ENCODE measurements at regions not wholly inside any gene's neighbourhood (a gene's known extent, or its start where the extent isn't known, plus 50 kb on each side); places are given as distances from the start of the nearest gene placed in this dataset.

DNA sequence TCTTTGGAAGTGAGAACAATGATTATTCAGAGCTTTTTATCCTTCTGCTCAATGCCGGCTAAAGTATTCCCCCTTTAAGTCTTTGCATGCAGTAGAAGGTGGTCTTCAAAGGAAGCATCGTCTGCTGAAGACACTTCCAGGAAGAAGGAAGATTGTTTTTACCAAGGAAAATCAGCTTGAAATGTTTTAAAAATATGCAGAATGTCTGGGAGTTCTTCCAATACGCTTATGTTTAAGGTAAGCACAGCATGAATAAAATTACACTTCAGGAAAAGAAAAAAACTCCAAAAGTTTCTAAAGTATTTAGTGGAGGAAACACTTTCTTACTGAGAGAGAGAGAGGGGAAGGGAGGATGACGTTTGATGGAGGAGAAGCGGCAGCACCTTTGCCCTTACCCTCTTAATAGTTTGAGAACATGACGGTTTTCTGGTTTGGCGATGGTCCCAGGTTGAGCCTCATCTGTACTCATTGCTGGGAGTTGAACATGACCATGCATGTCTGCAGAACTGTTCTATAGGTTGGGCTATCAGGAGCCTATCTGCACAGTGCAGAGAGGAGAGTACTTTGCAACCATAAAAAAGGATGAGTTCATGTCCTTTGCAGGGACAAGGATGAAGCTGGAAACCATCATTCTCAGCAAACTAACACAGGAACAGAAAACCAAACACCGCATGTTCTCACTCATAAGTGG, 338.1 kb downstream of the ACTR3B start:
- Histone ChIP-seq H3K9ac (no peak overlapping the region), H3F3A (ENCODE audit: low read depth) (no peaks in the 10 kb centered on the region), H3K9me3 (ENCODE audit: low read depth) (peaks cover 6% of the 10 kb centered on the region), H4K20me1 (ENCODE audit: low read depth) (no peaks in the 10 kb centered on the region), H2AFZ (replicated peaks) (no peak overlapping the region), H3K79me2 (ENCODE audit: low read depth) (no peaks in the 10 kb centered on the region), H3K4me1 (no peaks in the 10 kb centered on the region), H3K36me3 (no peaks in the 10 kb centered on the region), H3K27me3 (no peaks in the 10 kb centered on the region), H3K4me3 (no peak overlapping the region), H3K4me2 (no peak overlapping the region), H3K27ac (no peak overlapping the region)
- Mint-ChIP-seq H3K27ac (no peak overlapping the region), H3K27me3 (ENCODE audit: insufficient read depth, low read depth) (no peaks in the 10 kb centered on the region), H3K9me3 (peaks cover 2% of the 10 kb centered on the region), H3K36me3 (no peaks in the 10 kb centered on the region), H3K4me3 (no peak overlapping the region), H3K4me1 (no peaks in the 10 kb centered on the region)
- no peak for DNase-seq (ENCODE audit: low spot score)
- TF ChIP-seq EZH2 (IDR thresholded peaks at IDR 0.05) (no peak), EZH2phosphoT487 (IDR thresholded peaks at IDR 0.05) (no peak)
- TF ChIP-seq, protein P1, sequence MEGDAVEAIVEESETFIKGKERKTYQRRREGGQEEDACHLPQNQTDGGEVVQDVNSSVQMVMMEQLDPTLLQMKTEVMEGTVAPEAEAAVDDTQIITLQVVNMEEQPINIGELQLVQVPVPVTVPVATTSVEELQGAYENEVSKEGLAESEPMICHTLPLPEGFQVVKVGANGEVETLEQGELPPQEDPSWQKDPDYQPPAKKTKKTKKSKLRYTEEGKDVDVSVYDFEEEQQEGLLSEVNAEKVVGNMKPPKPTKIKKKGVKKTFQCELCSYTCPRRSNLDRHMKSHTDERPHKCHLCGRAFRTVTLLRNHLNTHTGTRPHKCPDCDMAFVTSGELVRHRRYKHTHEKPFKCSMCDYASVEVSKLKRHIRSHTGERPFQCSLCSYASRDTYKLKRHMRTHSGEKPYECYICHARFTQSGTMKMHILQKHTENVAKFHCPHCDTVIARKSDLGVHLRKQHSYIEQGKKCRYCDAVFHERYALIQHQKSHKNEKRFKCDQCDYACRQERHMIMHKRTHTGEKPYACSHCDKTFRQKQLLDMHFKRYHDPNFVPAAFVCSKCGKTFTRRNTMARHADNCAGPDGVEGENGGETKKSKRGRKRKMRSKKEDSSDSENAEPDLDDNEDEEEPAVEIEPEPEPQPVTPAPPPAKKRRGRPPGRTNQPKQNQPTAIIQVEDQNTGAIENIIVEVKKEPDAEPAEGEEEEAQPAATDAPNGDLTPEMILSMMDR (IDR thresholded peaks at IDR 0.05): no peak

DNA sequence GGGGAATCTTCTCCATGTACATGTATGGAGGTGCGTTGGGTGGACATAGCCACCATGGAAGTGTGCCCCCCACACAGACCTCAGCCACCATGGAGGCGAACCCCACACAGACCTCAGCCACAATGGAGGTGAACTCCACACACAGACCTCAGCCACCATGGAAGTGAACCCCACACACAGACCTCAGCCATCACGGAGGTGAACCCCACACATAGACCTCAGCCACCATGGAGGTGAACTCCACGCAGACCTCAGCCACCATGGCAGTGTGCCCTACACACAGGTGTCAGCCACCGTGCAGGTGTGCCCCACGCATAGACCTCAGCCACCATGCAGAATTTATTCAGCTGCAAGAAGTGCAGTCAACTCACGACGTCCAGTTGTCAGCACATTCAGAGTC, 339.7 kb downstream of the ACTR3B start:
- Mint-ChIP-seq H3K36me3 (no peaks in the 10 kb centered on the region), H3K4me3 (no peak overlapping the region), H3K27me3 (ENCODE audit: insufficient read depth, low read depth) (no peaks in the 10 kb centered on the region), H3K27ac (no peak overlapping the region), H3K4me1 (no peaks in the 10 kb centered on the region), H3K9me3 (peaks cover 2% of the 10 kb centered on the region)
- H3K27me3 ChIP-seq: no peaks in the 10 kb centered on the region
- no peak overlapping the region for H3K4me3 ChIP-seq
- H2AFZ ChIP-seq (replicated peaks): no peak overlapping the region
- peaks cover 6% of the 10 kb centered on the region for H3K9me3 ChIP-seq (ENCODE audit: low read depth)
- H3K4me1 ChIP-seq: no peaks in the 10 kb centered on the region
- H3K79me2 ChIP-seq (ENCODE audit: low read depth): no peaks in the 10 kb centered on the region
- H4K20me1 ChIP-seq (ENCODE audit: low read depth): no peaks in the 10 kb centered on the region
- no peak overlapping the region for H3K27ac ChIP-seq
- no peaks in the 10 kb centered on the region for H3K36me3 ChIP-seq
- H3K9ac ChIP-seq: no peak overlapping the region
- no peak overlapping the region for H3K4me2 ChIP-seq
- H3F3A ChIP-seq (ENCODE audit: low read depth): no peaks in the 10 kb centered on the region
- no peak for DNase-seq (ENCODE audit: low spot score)
- TF ChIP-seq EZH2phosphoT487 (IDR thresholded peaks at IDR 0.05) (no peak), EZH2 (IDR thresholded peaks at IDR 0.05) (no peak)
- TF ChIP-seq, protein P1 (IDR thresholded peaks at IDR 0.05): no peak

DNA sequence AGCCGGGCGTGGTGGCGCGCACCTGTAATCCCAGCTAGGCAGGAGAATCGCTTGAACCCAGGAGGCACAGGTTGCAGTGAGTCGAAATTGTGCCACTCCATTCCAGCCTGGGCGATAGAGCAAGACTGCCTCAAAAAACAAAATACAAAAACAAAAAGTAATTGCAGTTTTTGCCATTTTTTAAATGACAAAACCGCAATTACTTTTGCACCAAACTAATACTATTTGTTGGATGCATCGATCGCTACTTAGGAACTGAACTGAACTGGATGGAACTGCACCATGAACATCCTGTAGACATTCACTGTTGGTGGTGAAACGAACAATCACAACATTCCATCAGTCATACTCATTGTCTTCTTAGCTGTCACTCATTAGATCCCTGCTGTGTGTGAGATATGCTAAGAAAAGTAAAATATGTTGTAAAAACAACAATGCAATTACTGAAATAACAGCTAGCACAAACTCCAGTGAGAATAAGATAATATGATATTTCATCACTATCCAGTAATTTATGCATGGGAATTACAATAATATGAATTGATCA, 341.2 kb downstream of the ACTR3B start:
- H3K27me3 Mint-ChIP-seq (ENCODE audit: insufficient read depth, low read depth): no peaks in the 10 kb centered on the region

More for the DNA sequence above, 341.2 kb downstream of the ACTR3B start:
- no peaks in the 10 kb centered on the region for H3K4me1 Mint-ChIP-seq
- H3K4me3 Mint-ChIP-seq: no peak overlapping the region
- Histone ChIP-seq H3K27ac (no peak overlapping the region), H3F3A (ENCODE audit: low read depth) (no peaks in the 10 kb centered on the region), H3K36me3 (no peaks in the 10 kb centered on the region), H3K9me3 (ENCODE audit: low read depth) (no peaks in the 10 kb centered on the region), H3K4me2 (no peak overlapping the region), H2AFZ (replicated peaks) (no peak overlapping the region), H3K79me2 (ENCODE audit: low read depth) (no peaks in the 10 kb centered on the region), H4K20me1 (ENCODE audit: low read depth) (no peaks in the 10 kb centered on the region), H3K4me1 (no peaks in the 10 kb centered on the region), H3K4me3 (no peak overlapping the region), H3K27me3 (no peaks in the 10 kb centered on the region), H3K9ac (no peak overlapping the region)
- H3K36me3 Mint-ChIP-seq: no peaks in the 10 kb centered on the region
- no peak for DNase-seq (ENCODE audit: low spot score)
- TF ChIP-seq EZH2 (IDR thresholded peaks at IDR 0.05): no peak
- TF ChIP-seq, protein P1 (IDR thresholded peaks at IDR 0.05): no peak
- TF ChIP-seq EZH2phosphoT487 (IDR thresholded peaks at IDR 0.05): no peak
- H3K9me3 Mint-ChIP-seq: no peaks in the 10 kb centered on the region
- no peak overlapping the region for H3K27ac Mint-ChIP-seq

Data from neural progenitor cell (in vitro differentiated cells).